ENCODE measurements at regions not wholly inside any gene's neighbourhood (a gene's known extent, or its start where the extent isn't known, plus 50 kb on each side); places are given as distances from the start of the nearest gene placed in this dataset.

GRCh38 chr2:21395366-21395765 lies 271.6 kb downstream of the TDRD15 start:
- no peak overlapping the region for H3K9ac ChIP-seq
- H3K27me3 ChIP-seq (ENCODE audit: control insufficient read depth, insufficient read depth, low read length) = no peaks in the 10 kb centered on the region
- H3K4me1 ChIP-seq = no peaks in the 10 kb centered on the region
- H3K9me3 ChIP-seq (ENCODE audit: control insufficient read depth, low read length) = no peaks in the 10 kb centered on the region
- no peak overlapping the region for H2AFZ ChIP-seq
- TF ChIP-seq, protein P1, sequence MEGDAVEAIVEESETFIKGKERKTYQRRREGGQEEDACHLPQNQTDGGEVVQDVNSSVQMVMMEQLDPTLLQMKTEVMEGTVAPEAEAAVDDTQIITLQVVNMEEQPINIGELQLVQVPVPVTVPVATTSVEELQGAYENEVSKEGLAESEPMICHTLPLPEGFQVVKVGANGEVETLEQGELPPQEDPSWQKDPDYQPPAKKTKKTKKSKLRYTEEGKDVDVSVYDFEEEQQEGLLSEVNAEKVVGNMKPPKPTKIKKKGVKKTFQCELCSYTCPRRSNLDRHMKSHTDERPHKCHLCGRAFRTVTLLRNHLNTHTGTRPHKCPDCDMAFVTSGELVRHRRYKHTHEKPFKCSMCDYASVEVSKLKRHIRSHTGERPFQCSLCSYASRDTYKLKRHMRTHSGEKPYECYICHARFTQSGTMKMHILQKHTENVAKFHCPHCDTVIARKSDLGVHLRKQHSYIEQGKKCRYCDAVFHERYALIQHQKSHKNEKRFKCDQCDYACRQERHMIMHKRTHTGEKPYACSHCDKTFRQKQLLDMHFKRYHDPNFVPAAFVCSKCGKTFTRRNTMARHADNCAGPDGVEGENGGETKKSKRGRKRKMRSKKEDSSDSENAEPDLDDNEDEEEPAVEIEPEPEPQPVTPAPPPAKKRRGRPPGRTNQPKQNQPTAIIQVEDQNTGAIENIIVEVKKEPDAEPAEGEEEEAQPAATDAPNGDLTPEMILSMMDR (IDR thresholded peaks at IDR 0.05) = no peak
- no peak overlapping the region for H3K4me2 ChIP-seq (ENCODE audit: low read length)
- no peaks in the 10 kb centered on the region for H3K79me2 ChIP-seq
- H3K36me3 ChIP-seq (ENCODE audit: control insufficient read depth, insufficient read depth, low read length) = no peaks in the 10 kb centered on the region
- H3K4me3 ChIP-seq (ENCODE audit: low read depth, low read length) = no peak overlapping the region
- no peak overlapping the region for H3K27ac ChIP-seq

GRCh38 chr2:21396252-21396651 lies 272.5 kb downstream of the TDRD15 start:
- Histone ChIP-seq H3K36me3 (ENCODE audit: control insufficient read depth, insufficient read depth, low read length) (no peaks in the 10 kb centered on the region), H3K9ac (no peak overlapping the region), H3K27ac (no peak overlapping the region), H3K79me2 (no peaks in the 10 kb centered on the region), H3K27me3 (ENCODE audit: control insufficient read depth, insufficient read depth, low read length) (no peaks in the 10 kb centered on the region), H2AFZ (no peak overlapping the region), H3K4me2 (ENCODE audit: low read length) (no peak overlapping the region), H3K4me1 (no peaks in the 10 kb centered on the region), H3K9me3 (ENCODE audit: control insufficient read depth, low read length) (no peaks in the 10 kb centered on the region), H3K4me3 (ENCODE audit: low read depth, low read length) (no peak overlapping the region)
- TF ChIP-seq, protein P1 (IDR thresholded peaks at IDR 0.05) = no peak

- Histone ChIP-seq H3K4me1 (no peaks in the 10 kb centered on the region), H3K9ac (no peak overlapping the region), H3K27me3 (ENCODE audit: control insufficient read depth, insufficient read depth, low read length) (no peaks in the 10 kb centered on the region), H3K4me2 (ENCODE audit: low read length) (no peak overlapping the region), H3K9me3 (ENCODE audit: control insufficient read depth, low read length) (no peaks in the 10 kb centered on the region), H3K27ac (no peak overlapping the region), H3K4me3 (ENCODE audit: low read depth, low read length) (no peak overlapping the region), H3K36me3 (ENCODE audit: control insufficient read depth, insufficient read depth, low read length) (no peaks in the 10 kb centered on the region), H2AFZ (no peak overlapping the region), H3K79me2 (no peaks in the 10 kb centered on the region)
- TF ChIP-seq, protein P1 (IDR thresholded peaks at IDR 0.05) = no peak
Measured at GRCh38 chr2:21401022-21401698, 277.4 kb downstream of the TDRD15 start.

DNA sequence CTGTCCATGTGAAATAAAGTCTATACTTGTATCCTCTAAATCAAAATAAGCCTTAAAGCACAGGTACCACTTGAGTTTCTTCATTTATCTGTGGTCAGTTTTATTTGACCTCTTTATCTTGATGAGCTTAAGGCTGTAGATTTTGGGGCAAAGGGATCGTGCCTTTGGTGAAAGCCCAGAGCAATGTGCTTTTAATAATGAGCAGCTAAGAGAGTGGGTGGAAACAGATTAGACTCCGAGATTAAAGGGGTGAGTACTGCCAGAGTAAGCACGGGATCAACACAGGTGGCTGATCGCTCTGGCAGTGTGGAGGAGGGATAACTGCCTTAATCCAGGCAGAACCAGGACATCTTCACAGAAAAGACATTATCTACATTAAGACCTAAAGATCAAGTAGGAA lies 280.4 kb downstream of the TDRD15 start:
- no peak overlapping the region for H3K4me2 ChIP-seq (ENCODE audit: low read length)
- TF ChIP-seq, protein P1 (IDR thresholded peaks at IDR 0.05) = no peak
- no peaks in the 10 kb centered on the region for H3K4me1 ChIP-seq
- H2AFZ ChIP-seq = no peak overlapping the region
- no peaks in the 10 kb centered on the region for H3K27me3 ChIP-seq (ENCODE audit: control insufficient read depth, insufficient read depth, low read length)
- H3K9me3 ChIP-seq (ENCODE audit: control insufficient read depth, low read length) = no peaks in the 10 kb centered on the region
- no peak overlapping the region for H3K9ac ChIP-seq
- H3K4me3 ChIP-seq (ENCODE audit: low read depth, low read length) = no peak overlapping the region
- no peak overlapping the region for H3K27ac ChIP-seq
- H3K79me2 ChIP-seq = no peaks in the 10 kb centered on the region
- H3K36me3 ChIP-seq (ENCODE audit: control insufficient read depth, insufficient read depth, low read length) = no peaks in the 10 kb centered on the region

All from parathyroid adenoma (tissue), 2 donors.